GM23338 (cell line): ENCODE measurements at regions not wholly inside any gene's neighbourhood (a gene's known extent, or its start where the extent isn't known, plus 50 kb on each side); places are given as distances from the start of the nearest gene placed in this dataset.

Source experiments
- CREB1 ChIP-seq: fragments of 250-450 bp; sonication (Bioruptor Pico); IDR thresholded peaks from 2 replicates; pipeline ENCODE4 v1.5.0; 2020; ENCODE audit warnings: low read depth, mild to moderate bottlenecking, moderate library complexity
- EZH2 ChIP-seq: fragments of 200-600 bp; sonication (generic); IDR thresholded peaks from one replicate; pipeline ENCODE4 v1.8.0; 2017; ENCODE audit warnings: antibody characterized with exemption, mild to moderate bottlenecking, low read depth; ENCODE audit not compliant: unreplicated experiment
- EZH2phosphoT487 ChIP-seq: fragments of 200-600 bp; sonication (generic); IDR thresholded peaks from one replicate; pipeline ENCODE4 v1.8.1; 2018; ENCODE audit warnings: antibody characterized with exemption; ENCODE audit not compliant: unreplicated experiment
- JUNB ChIP-seq: IDR thresholded peaks from one replicate; pipeline ENCODE4 v1.6.1; 2016; ENCODE audit warnings: antibody characterized with exemption; ENCODE audit not compliant: unreplicated experiment
- NANOG ChIP-seq: IDR thresholded peaks from 2 replicates; pipeline ENCODE4 v1.6.1; 2016; ENCODE audit warnings: antibody characterized with exemption, borderline replicate concordance
- POLR2AphosphoS5 ChIP-seq: IDR thresholded peaks from 2 replicates; pipeline ENCODE4 v1.6.1; 2016; ENCODE audit warnings: antibody characterized with exemption, low read depth
- ZNF114 ChIP-seq: fragments of 250-450 bp; sonication (Bioruptor Pico); IDR thresholded peaks from 2 replicates; pipeline ENCODE4 v1.5.0; 2020; ENCODE audit warnings: mild to moderate bottlenecking, moderate library complexity
- TF ChIP-seq, protein P1 (sequence below), 2 experiments: fragments of 200-600 bp in 1 of 2; sonication (generic) in 1 of 2; conservative IDR thresholded peaks; 2 replicates each; pipeline versions ENCODE4 v1.5.1 to v1.6.1; 2016 to 2017; ENCODE audit warnings: antibody characterized with exemption in 2 of 2, low read depth in 2 of 2, mild to moderate bottlenecking in 2 of 2, moderate library complexity in 1 of 2
- TF ChIP-seq, protein P2 (sequence below): IDR thresholded peaks from one replicate; pipeline ENCODE4 v1.6.1; 2018; ENCODE audit warnings: antibody characterized with exemption; ENCODE audit not compliant: unreplicated experiment
- TF ChIP-seq, protein P3 (sequence below): IDR thresholded peaks from 2 replicates; pipeline ENCODE4 v1.6.1; 2016; ENCODE audit warnings: antibody characterized with exemption

DNA sequence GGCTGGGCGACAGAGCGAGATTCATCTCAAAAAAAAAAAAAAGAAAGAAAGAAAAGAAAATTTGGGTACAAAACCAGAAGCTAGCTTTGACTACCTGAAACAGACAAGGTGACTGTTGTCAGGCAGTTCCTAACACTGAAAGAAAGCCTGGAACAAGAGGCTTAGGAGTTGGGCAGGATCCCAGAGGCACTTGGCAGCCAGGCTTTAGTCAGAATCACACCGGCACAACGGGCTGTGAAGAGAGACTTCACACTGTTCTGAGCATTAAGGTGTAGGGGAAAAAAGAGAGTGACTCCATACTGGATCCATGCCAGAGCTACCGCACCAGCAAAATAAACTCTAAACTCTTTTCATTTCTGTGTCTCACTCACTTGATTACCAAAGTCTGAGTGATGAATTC is 130.8 kb downstream of the ZNF467 start:
- TF ChIP-seq EZH2 = no peak
- TF ChIP-seq, protein P1, sequence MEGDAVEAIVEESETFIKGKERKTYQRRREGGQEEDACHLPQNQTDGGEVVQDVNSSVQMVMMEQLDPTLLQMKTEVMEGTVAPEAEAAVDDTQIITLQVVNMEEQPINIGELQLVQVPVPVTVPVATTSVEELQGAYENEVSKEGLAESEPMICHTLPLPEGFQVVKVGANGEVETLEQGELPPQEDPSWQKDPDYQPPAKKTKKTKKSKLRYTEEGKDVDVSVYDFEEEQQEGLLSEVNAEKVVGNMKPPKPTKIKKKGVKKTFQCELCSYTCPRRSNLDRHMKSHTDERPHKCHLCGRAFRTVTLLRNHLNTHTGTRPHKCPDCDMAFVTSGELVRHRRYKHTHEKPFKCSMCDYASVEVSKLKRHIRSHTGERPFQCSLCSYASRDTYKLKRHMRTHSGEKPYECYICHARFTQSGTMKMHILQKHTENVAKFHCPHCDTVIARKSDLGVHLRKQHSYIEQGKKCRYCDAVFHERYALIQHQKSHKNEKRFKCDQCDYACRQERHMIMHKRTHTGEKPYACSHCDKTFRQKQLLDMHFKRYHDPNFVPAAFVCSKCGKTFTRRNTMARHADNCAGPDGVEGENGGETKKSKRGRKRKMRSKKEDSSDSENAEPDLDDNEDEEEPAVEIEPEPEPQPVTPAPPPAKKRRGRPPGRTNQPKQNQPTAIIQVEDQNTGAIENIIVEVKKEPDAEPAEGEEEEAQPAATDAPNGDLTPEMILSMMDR (conservative IDR thresholded peaks at IDR 0.05; ENCODE audit: low read depth in 2 of 2) = no peak
- TF ChIP-seq POLR2AphosphoS5 = no peak
- no peak for TF ChIP-seq JUNB
- TF ChIP-seq CREB1 (CRISPR knock-in tag) = no peak
- TF ChIP-seq NANOG = no peak
- TF ChIP-seq, protein P2, sequence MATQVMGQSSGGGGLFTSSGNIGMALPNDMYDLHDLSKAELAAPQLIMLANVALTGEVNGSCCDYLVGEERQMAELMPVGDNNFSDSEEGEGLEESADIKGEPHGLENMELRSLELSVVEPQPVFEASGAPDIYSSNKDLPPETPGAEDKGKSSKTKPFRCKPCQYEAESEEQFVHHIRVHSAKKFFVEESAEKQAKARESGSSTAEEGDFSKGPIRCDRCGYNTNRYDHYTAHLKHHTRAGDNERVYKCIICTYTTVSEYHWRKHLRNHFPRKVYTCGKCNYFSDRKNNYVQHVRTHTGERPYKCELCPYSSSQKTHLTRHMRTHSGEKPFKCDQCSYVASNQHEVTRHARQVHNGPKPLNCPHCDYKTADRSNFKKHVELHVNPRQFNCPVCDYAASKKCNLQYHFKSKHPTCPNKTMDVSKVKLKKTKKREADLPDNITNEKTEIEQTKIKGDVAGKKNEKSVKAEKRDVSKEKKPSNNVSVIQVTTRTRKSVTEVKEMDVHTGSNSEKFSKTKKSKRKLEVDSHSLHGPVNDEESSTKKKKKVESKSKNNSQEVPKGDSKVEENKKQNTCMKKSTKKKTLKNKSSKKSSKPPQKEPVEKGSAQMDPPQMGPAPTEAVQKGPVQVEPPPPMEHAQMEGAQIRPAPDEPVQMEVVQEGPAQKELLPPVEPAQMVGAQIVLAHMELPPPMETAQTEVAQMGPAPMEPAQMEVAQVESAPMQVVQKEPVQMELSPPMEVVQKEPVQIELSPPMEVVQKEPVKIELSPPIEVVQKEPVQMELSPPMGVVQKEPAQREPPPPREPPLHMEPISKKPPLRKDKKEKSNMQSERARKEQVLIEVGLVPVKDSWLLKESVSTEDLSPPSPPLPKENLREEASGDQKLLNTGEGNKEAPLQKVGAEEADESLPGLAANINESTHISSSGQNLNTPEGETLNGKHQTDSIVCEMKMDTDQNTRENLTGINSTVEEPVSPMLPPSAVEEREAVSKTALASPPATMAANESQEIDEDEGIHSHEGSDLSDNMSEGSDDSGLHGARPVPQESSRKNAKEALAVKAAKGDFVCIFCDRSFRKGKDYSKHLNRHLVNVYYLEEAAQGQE = no peak
- TF ChIP-seq EZH2phosphoT487 = no peak
- no peak for TF ChIP-seq ZNF114 (CRISPR knock-in tag)
- TF ChIP-seq, protein P3, sequence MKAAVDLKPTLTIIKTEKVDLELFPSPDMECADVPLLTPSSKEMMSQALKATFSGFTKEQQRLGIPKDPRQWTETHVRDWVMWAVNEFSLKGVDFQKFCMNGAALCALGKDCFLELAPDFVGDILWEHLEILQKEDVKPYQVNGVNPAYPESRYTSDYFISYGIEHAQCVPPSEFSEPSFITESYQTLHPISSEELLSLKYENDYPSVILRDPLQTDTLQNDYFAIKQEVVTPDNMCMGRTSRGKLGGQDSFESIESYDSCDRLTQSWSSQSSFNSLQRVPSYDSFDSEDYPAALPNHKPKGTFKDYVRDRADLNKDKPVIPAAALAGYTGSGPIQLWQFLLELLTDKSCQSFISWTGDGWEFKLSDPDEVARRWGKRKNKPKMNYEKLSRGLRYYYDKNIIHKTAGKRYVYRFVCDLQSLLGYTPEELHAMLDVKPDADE = no peak
